MM.1S (cell line): ENCODE measurements at regions not wholly inside any gene's neighbourhood (a gene's known extent, or its start where the extent isn't known, plus 50 kb on each side); places are given as distances from the start of the nearest gene placed in this dataset.
"Not testable (repeated sequence)": the region's sequence is repeated elsewhere in the genome, so short reads cannot be mapped to it uniquely, and the experiment has no call there.

Experiments
- DNase-seq: peaks from one replicate; pipeline ENCODE4 v3.0.0-alpha.2; 2015
- H2AFZ ChIP-seq: fragments of 300-600 bp; sonication (generic); 2 replicates; pipeline ENCODE4 v1.6.0; 2016; ENCODE audit warnings: antibody characterized with exemption, low read length
- H3F3A ChIP-seq: fragments of 300-600 bp; sonication (generic); 2 replicates; pipeline ENCODE4 v1.6.1; 2016; ENCODE audit warnings: mild to moderate bottlenecking, antibody characterized with exemption, low read length, moderate library complexity, mixed read lengths; ENCODE audit not compliant: insufficient read depth
- H3K27ac ChIP-seq: fragments of 300-600 bp; sonication (generic); 2 replicates; pipeline ENCODE4 v1.5.1; 2016; ENCODE audit warnings: mild to moderate bottlenecking, low read length
- H3K27me3 ChIP-seq: fragments of 300-600 bp; sonication (generic); replicated peaks from 2 replicates; pipeline ENCODE4 v1.6.0; 2016; ENCODE audit warnings: low read length; ENCODE audit not compliant: insufficient read depth
- H3K36me3 ChIP-seq: fragments of 300-600 bp; sonication (generic); replicated peaks from 2 replicates; pipeline ENCODE4 v1.6.1; 2016; ENCODE audit warnings: mild to moderate bottlenecking, low read length, mixed read lengths; ENCODE audit not compliant: insufficient read depth
- H3K4me1 ChIP-seq: fragments of 300-600 bp; sonication (generic); 2 replicates; pipeline ENCODE4 v1.6.1; 2016; ENCODE audit warnings: low read length, mixed read lengths
- H3K4me2 ChIP-seq: fragments of 300-600 bp; sonication (generic); 2 replicates; pipeline ENCODE4 v1.6.0; 2016; ENCODE audit warnings: low read depth, low read length
- H3K4me3 ChIP-seq: fragments of 300-600 bp; sonication (generic); 2 replicates; pipeline ENCODE4 v1.5.1; 2016; ENCODE audit warnings: low read length, mixed read lengths
- H3K79me2 ChIP-seq: fragments of 300-600 bp; sonication (generic); 2 replicates; pipeline ENCODE4 v1.6.1; 2016; ENCODE audit warnings: mixed run types, low read length, mixed read lengths
- H3K9ac ChIP-seq: fragments of 300-600 bp; sonication (generic); 2 replicates; pipeline ENCODE4 v1.6.1; 2016; ENCODE audit warnings: low read length, mixed read lengths
- H3K9me2 ChIP-seq: fragments of 300-600 bp; sonication (generic); replicated peaks from 2 replicates; pipeline ENCODE4 v1.6.1; 2016; ENCODE audit warnings: mild to moderate bottlenecking, low read length, mixed read lengths; ENCODE audit not compliant: insufficient read depth
- H3K9me3 ChIP-seq: fragments of 300-600 bp; sonication (generic); replicated peaks from 2 replicates; pipeline ENCODE4 v1.6.1; 2016; ENCODE audit warnings: mild to moderate bottlenecking, low read length, mixed read lengths; ENCODE audit not compliant: insufficient read depth
- H4K20me1 ChIP-seq: fragments of 300-600 bp; sonication (generic); 2 replicates; pipeline ENCODE4 v1.6.1; 2016; ENCODE audit warnings: mild to moderate bottlenecking, low read length, moderate library complexity, mixed read lengths; ENCODE audit not compliant: insufficient read depth
- CTCF ChIP-seq: fragments of 300-600 bp; sonication (generic); IDR thresholded peaks from 2 replicates; pipeline ENCODE4 v1.5.1; 2016; ENCODE audit warnings: antibody characterized with exemption, low read length, mixed read lengths
- EZH2 ChIP-seq: fragments of 300-600 bp; sonication (generic); optimal IDR thresholded peaks from 2 replicates; pipeline ENCODE3; 2017; ENCODE audit warnings: low read depth, mild to moderate bottlenecking, antibody characterized with exemption, low read length, mixed read lengths
- EZH2phosphoT487 ChIP-seq: fragments of 300-600 bp; sonication (generic); IDR thresholded peaks from 2 replicates; pipeline ENCODE4 v1.6.1; 2018; ENCODE audit warnings: antibody characterized with exemption, low read length

- not testable (repeated sequence) for H3K4me2 ChIP-seq, DNase-seq, H3K9me3 ChIP-seq, H3K9me2 ChIP-seq, H3K36me3 ChIP-seq, H4K20me1 ChIP-seq, H3K79me2 ChIP-seq, H3K27ac ChIP-seq, H3K9ac ChIP-seq, H2AFZ ChIP-seq, H3K27me3 ChIP-seq, H3K4me3 ChIP-seq, H3F3A ChIP-seq
- peaks cover 15% of the 10 kb centered on the region for H3K4me1 ChIP-seq
These were observed 77.5 kb downstream of the SNX5 start for GRCh38 chr20:17891131-17891530.

GRCh38 chr20:17890330-17890729 lies 78.3 kb downstream of the SNX5 start:
- no peak for DNase-seq
- H3K27ac ChIP-seq = no peak overlapping the region
- H3K9ac ChIP-seq = no peak overlapping the region
- no peak overlapping the region for H3K4me3 ChIP-seq
- no peaks in the 10 kb centered on the region for H3K27me3 ChIP-seq
- peaks cover 5% of the 10 kb centered on the region; the same call in 1 of the 2 replicates for H3K79me2 ChIP-seq
- no peak overlapping the region for H2AFZ ChIP-seq
- TF ChIP-seq EZH2 (no peak), EZH2phosphoT487 (no peak), CTCF (no peak)
- no peaks in the 10 kb centered on the region for H4K20me1 ChIP-seq
- no peaks in the 10 kb centered on the region for H3K9me2 ChIP-seq
- H3K4me2 ChIP-seq = no peak overlapping the region
- no peaks in the 10 kb centered on the region for H3K9me3 ChIP-seq
- peaks cover 15% of the 10 kb centered on the region for H3K4me1 ChIP-seq
- H3F3A ChIP-seq = peaks cover 10% of the 10 kb centered on the region
- H3K36me3 ChIP-seq = no peaks in the 10 kb centered on the region

DNA sequence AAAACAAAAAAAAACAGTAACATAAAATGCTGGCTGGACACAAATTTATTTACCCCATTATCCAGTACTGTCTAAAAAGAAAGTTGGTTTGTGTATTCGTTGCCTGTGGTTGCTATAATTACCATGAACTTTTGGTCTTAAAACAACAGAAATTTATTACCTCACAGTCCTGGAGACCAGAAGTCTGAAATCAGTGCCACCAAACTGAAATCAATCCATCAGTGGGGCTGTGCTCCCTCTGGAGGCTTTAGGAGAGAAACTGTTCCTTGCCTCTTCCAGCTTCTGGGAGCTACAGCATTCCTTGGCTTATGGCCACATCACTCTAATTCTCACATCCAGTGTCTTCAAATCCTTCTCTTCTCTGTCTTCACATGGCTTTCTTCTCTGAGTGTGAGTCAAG lies 79.4 kb downstream of the SNX5 start:
- Histone ChIP-seq H3K36me3 (no peaks in the 10 kb centered on the region), H3K27me3 (no peaks in the 10 kb centered on the region), H3K27ac (no peak overlapping the region), H2AFZ (no peak overlapping the region), H4K20me1 (no peaks in the 10 kb centered on the region), H3K4me3 (no peak overlapping the region), H3K9me2 (no peaks in the 10 kb centered on the region), H3K4me1 (peaks cover 14% of the 10 kb centered on the region), H3F3A (peaks cover 9% of the 10 kb centered on the region), H3K9me3 (no peaks in the 10 kb centered on the region), H3K4me2 (no peak overlapping the region), H3K79me2 (no peaks in the 10 kb centered on the region; the same call in 1 of the 2 replicates), H3K9ac (no peak overlapping the region)
- no peak for DNase-seq
- TF ChIP-seq EZH2 = no peak
- TF ChIP-seq CTCF = 0 out of 2 replicates have a peak, but pooled peaks have one; percentile 4

GRCh38 chr20:17888044-17888443 lies 80.5 kb downstream of the SNX5 start:
- Histone ChIP-seq H3K79me2 (no peaks in the 10 kb centered on the region; the same call in 1 of the 2 replicates), H3K9me3 (no peaks in the 10 kb centered on the region), H3K27me3 (no peaks in the 10 kb centered on the region), H3K36me3 (no peaks in the 10 kb centered on the region), H4K20me1 (no peaks in the 10 kb centered on the region), H3K4me2 (no peak overlapping the region), H3K4me3 (no peak overlapping the region), H3K4me1 (0 out of 2 replicates have a peak, but pooled peaks cover 3% of the 10 kb centered on the region), H3K27ac (no peak overlapping the region), H3F3A (no peaks in the 10 kb centered on the region), H3K9me2 (no peaks in the 10 kb centered on the region), H3K9ac (no peak overlapping the region), H2AFZ (no peak overlapping the region)
- TF ChIP-seq EZH2 (no peak), EZH2phosphoT487 (no peak), CTCF (no peak)
- DNase-seq = no peak
